ENCODE measurements at regions not wholly inside any gene's neighbourhood (a gene's known extent, or its start where the extent isn't known, plus 50 kb on each side); places are given as distances from the start of the nearest gene placed in this dataset.

DNA sequence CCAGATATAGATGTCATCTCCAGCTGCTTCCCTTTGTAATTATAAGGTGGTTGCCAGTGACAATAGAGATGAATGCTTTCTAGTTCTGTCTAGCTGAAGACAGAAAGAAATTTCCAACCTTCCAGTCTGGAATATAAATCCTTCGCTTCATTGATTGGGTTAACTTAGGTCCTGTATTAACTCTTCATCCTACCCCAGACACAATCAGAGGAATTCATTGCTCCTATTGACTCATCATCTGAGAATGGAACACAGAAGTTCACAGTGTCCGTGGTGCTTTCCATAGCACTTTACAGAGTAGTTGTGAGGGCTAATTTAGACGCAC, 241.4 kb downstream of the NFKBIZ start:
- TF ChIP-seq FOXJ3 (CRISPR knock-in tag; IDR thresholded peaks at IDR 0.05) (no peak), SMC3 (IDR thresholded peaks at IDR 0.05; ENCODE audit: low read depth, low read length) (no peak), POLR2AphosphoS5 (IDR thresholded peaks at IDR 0.05; ENCODE audit: low read depth, low read length) (no peak), GATA2 (CRISPR knock-in tag; IDR thresholded peaks at IDR 0.05) (no peak), RAD21 (IDR thresholded peaks at IDR 0.05; ENCODE audit: low read length) (no peak), YY1 (IDR thresholded peaks at IDR 0.05; ENCODE audit: low read depth) (no peak), FOSL2 (IDR thresholded peaks at IDR 0.05; ENCODE audit: borderline replicate concordance, low read depth) (peak; percentile 19; the same call in 1 of the 2 replicates), TAF1 (IDR thresholded peaks at IDR 0.05; ENCODE audit: borderline replicate concordance, low read depth, low read length) (no peak)
- TF ChIP-seq, protein P1, sequence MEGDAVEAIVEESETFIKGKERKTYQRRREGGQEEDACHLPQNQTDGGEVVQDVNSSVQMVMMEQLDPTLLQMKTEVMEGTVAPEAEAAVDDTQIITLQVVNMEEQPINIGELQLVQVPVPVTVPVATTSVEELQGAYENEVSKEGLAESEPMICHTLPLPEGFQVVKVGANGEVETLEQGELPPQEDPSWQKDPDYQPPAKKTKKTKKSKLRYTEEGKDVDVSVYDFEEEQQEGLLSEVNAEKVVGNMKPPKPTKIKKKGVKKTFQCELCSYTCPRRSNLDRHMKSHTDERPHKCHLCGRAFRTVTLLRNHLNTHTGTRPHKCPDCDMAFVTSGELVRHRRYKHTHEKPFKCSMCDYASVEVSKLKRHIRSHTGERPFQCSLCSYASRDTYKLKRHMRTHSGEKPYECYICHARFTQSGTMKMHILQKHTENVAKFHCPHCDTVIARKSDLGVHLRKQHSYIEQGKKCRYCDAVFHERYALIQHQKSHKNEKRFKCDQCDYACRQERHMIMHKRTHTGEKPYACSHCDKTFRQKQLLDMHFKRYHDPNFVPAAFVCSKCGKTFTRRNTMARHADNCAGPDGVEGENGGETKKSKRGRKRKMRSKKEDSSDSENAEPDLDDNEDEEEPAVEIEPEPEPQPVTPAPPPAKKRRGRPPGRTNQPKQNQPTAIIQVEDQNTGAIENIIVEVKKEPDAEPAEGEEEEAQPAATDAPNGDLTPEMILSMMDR (IDR thresholded peaks at IDR 0.05) = no peak
- TF ChIP-seq, protein P2, sequence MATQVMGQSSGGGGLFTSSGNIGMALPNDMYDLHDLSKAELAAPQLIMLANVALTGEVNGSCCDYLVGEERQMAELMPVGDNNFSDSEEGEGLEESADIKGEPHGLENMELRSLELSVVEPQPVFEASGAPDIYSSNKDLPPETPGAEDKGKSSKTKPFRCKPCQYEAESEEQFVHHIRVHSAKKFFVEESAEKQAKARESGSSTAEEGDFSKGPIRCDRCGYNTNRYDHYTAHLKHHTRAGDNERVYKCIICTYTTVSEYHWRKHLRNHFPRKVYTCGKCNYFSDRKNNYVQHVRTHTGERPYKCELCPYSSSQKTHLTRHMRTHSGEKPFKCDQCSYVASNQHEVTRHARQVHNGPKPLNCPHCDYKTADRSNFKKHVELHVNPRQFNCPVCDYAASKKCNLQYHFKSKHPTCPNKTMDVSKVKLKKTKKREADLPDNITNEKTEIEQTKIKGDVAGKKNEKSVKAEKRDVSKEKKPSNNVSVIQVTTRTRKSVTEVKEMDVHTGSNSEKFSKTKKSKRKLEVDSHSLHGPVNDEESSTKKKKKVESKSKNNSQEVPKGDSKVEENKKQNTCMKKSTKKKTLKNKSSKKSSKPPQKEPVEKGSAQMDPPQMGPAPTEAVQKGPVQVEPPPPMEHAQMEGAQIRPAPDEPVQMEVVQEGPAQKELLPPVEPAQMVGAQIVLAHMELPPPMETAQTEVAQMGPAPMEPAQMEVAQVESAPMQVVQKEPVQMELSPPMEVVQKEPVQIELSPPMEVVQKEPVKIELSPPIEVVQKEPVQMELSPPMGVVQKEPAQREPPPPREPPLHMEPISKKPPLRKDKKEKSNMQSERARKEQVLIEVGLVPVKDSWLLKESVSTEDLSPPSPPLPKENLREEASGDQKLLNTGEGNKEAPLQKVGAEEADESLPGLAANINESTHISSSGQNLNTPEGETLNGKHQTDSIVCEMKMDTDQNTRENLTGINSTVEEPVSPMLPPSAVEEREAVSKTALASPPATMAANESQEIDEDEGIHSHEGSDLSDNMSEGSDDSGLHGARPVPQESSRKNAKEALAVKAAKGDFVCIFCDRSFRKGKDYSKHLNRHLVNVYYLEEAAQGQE (IDR thresholded peaks at IDR 0.05; ENCODE audit: low read depth, low read length) = no peak
